Keratinocyte (primary cell): ENCODE measurements at regions not wholly inside any gene's neighbourhood (a gene's known extent, or its start where the extent isn't known, plus 50 kb on each side); places are given as distances from the start of the nearest gene placed in this dataset.

ENCODE experiments used
- CTCF ChIP-seq, 3 experiments: IDR thresholded peaks in 1 of 3; conservative IDR thresholded peaks in 1 of 3; optimal IDR thresholded peaks in 1 of 3; 2 replicates in 2 of 3; 3 replicates in 1 of 3; pipeline versions ENCODE3 to v1.5.1; 2011; ENCODE audit warnings: low read length in 3 of 3, mild to moderate bottlenecking in 3 of 3, moderate library complexity in 2 of 3, control low read depth in 1 of 3, inconsistent platforms in 1 of 3; ENCODE audit not compliant: insufficient read depth in 2 of 3; ENCODE audit errors: extremely low read depth in 1 of 3
- EZH2 ChIP-seq: IDR thresholded peaks from one replicate; pipeline ENCODE4 v1.6.1; 2012; ENCODE audit warnings: inconsistent platforms, mild to moderate bottlenecking, low read length, moderate library complexity

GRCh38 chr11:29171360-29171950 lies 845.4 kb downstream of the KCNA4 start:
- TF ChIP-seq EZH2 (no peak), CTCF (optimal IDR thresholded peaks at IDR 0.05 in 1 of 3, IDR thresholded peaks at IDR 0.05 in 1 of 3, conservative IDR thresholded peaks at IDR 0.05 in 1 of 3; ENCODE audit: extremely low read depth in 1 of 3, insufficient read depth in 2 of 3, low read length in 3 of 3) (no peak)
